ENCODE measurements at regions not wholly inside any gene's neighbourhood (a gene's known extent, or its start where the extent isn't known, plus 50 kb on each side); places are given as distances from the start of the nearest gene placed in this dataset.

- TF ChIP-seq EP300 (IDR thresholded peaks at IDR 0.05; ENCODE audit: borderline replicate concordance): no peak
- no peak for TF ChIP-seq REST (IDR thresholded peaks at IDR 0.05; ENCODE audit: low read depth)
- TF ChIP-seq TAF1 (IDR thresholded peaks at IDR 0.05; ENCODE audit: low read depth): no peak
- no peak for TF ChIP-seq TCF12 (IDR thresholded peaks at IDR 0.05; ENCODE audit: low read depth)
Measured at GRCh38 chr11:111168871-111169270, 76.7 kb upstream of the POU2AF2 start.

All from Ishikawa (cell line).